CD4-positive, alpha-beta T cell treated with Interleukin-12 subunit alpha and Interleukin-12 subunit beta, for 1 hour (primary cell): ENCODE measurements at regions not wholly inside any gene's neighbourhood (a gene's known extent, or its start where the extent isn't known, plus 50 kb on each side); places are given as distances from the start of the nearest gene placed in this dataset.
"Not testable (repeated sequence)": the region's sequence is repeated elsewhere in the genome, so short reads cannot be mapped to it uniquely, and the experiment has no call there.

ENCODE experiments used
- DNase-seq: peaks from one replicate; pipeline ENCODE4 v3.0.0-alpha.2; 2020

DNA sequence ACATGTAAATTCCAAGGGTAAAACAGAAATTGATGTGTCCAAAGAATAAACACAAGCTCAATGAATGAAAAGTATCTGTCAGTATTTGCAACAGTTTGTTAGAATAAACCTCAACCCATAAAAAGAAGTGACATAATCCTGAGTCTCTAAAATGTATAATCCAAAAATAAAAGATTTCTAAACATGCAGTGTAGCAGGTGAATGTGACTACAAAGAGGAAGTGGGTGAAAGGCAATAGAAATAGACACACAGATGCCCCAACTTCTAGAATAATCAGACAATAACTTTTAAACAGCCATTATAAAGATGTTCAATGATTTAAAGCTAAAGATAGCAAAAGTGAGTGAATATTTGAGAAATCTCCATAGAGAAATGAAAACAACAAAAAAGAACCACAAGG is 1009.2 kb upstream of the GJE1 start:
- no peak for DNase-seq

DNA sequence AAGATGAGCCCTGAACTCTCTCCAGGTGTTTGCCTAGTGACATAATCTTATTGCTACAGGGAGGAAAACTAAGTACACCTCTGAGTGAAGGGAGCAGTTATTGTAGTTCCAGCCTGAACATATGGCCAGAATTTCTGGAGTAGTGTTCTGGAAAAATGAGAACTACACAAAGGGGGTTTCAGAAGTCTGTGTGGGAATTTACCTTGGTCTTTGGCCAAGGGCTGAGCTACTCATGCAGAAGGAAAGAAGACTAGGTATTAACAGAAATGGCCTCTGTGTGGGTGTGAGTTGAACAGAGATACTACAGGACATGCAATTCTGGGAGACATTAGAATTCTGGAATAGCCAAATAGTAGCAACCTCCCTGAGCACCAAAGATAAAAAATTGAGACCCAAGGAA is 1009.7 kb upstream of the GJE1 start:
- DNase-seq, result no peak

DNA sequence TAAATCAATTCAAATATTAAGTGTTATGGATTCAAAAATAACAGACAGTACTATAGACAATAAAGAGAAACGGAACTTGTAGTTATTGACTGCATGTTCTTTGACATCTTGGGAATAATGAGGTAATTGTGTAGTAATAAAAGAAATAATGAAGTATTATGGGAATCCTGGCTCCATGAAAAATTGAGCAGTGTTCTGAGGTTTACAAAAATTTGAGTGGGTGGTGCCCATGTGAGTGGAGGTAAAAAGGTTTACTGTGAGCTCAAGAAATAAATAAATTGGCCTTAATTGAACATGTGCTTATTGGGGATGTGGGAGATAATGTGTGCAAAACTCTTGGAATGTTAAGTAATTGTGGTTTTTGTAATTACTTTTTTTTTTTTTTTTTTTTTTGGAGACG is 1013.7 kb upstream of the GJE1 start:
- DNase-seq, result no peak

DNA sequence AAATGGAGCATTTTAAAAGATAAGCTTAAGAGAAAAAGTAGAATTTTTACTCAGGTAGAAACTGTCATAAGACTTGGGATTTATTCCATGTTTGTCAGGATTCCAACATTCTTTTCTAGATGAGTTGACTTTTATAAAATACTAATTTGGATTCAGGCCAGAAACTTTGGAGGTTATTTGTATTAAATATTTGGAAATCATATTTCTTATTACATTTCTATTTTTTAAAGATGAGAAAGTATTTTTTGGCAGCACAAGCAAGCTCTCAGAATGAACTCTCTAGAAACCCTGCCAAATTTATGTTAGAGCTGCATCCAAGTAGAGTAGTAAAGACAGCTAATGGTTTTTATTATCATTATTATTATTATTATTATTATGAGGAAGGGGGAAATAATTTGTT is 1014.9 kb upstream of the GJE1 start:
- no peak for DNase-seq

DNA sequence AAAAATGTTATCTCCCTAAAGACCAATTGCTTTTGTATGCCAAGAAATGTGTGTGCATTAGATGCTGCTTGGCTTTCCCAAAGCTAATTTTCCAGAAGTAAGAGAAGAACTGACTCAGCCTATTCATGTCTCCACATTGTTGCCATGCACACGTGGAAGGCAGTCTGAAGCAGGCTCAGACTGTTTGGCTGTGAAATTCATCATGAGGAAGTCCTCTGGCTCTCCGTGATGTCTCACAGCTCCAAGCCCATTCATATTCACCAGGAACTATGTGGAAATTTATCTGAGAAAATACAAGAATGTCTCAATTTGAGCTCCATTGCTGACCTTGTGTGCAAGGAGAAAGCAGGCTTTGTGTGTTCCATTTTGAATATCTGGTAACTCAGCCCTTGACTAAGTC is 1022.2 kb upstream of the GJE1 start:
- no peak for DNase-seq

DNA sequence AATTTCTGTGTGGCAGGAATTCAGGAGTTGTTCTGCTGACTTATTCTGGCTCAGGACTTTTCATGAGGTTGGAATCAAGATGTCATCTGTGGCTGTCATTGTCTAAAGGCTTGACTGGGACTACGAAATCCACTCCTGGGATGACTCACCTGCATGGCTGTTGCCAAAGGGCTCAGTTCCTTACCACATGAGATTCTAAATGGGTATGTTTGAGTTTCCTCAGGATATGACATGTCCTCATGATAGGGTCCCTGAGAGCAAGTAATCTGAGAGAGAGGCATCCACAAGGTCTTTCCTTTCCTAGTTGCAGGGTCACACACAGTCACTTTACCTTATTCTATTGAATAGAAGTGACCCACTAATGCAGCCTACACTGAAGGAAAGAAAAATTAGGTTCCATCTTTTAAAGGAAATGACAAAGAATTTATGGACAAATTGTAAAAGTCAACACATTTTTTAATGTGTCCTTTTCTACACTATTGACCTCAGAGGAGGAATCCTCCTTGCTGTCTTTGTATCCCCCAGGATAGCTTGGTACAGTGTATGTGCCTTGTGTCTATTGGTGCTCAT is 1025.0 kb upstream of the GJE1 start:
- DNase-seq, result no peak

DNA sequence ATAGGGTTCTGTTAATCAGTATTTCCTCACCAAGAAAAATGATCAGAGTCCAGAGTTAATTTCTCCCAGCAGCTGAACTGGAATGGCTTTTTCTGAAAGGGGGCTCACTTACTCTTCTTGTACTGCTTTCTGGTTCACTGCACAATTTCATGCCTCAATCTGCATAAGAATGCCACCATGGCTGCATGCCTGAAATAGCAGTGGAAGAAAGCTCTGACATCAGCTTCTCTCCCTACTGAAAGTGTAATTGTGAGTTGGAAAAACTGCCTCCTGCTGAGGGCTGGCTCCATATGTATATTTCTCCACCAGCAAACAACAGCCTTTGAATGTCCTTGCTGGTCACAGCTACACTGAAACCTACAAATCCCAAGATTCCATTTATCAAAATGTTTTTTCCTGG is 1027.2 kb upstream of the GJE1 start:
- no peak for DNase-seq

DNA sequence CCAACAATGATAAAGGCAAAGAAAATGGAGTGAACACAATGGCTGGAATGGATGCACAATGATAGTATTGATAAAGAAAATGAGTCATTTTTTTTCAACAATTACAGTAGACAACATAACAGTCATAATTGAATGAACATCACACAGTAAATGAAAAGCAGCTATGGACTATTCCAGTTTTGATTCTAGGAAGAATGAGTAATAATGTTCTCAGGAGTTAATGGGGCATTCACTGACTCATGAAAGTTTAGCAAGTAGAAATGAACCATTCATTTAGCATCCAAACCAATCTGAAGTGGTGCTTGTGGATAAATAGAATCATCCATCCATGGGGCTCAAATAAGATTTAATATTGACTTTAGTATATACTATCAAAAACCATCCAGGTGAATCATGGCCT is 1029.5 kb upstream of the GJE1 start:
- no peak for DNase-seq

DNA sequence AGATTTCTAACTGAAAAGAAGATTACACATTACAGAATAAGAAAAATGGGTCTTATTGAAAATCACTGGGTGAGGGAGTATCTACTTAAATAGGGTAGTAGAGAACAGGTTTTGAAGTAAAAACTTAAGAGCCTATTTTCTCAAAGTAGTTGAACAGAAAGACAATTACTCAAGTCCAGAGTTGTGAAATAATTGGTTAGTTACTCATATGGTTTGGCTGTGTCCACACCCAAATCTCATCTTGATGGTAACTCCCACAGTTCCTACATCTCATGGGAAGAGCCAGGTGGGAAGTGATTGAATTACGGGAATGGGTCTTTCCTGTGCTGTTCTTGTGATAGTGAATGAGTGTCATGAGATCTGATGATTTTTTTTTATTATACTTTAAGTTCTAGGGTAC is 1035.3 kb upstream of the GJE1 start:
- DNase-seq, result no peak

DNA sequence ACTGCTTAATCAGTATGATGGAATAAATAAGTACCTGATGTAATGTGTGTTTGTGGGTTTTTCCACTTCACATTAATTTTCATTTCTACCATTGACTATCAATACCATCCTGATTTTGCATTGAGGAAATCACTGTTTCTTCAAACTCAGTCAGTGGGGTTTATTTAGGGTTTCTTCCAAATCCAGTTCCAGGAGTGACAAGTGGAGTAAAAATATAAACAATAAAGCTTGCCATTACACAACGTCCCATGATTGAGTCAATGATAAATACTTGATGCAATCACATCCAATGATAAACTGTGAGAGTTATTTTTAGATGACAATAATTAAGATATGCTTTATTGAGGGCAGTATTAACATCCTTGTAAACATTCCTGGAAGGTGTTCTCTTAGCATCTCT is 1037.4 kb upstream of the GJE1 start:
- DNase-seq, result no peak

DNA sequence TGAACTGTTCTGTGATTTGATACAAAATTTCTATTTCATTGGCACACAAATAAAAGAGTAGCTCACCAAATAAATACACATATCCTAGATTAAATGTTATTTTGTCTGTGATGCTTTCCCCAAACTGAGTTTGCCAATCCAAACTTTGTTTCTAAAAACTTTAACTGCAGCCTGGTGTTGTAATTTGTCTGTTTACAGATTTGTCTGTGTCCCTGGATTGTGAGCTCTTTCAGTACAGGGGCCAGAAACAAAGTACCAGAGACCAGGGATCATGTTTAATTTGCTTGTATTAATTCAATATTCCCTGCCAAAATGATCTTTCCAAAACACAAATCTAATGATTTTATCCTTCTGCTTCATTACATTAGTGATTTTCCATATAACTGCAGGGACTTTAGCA is 1044.6 kb upstream of the GJE1 start:
- DNase-seq, result no peak

DNA sequence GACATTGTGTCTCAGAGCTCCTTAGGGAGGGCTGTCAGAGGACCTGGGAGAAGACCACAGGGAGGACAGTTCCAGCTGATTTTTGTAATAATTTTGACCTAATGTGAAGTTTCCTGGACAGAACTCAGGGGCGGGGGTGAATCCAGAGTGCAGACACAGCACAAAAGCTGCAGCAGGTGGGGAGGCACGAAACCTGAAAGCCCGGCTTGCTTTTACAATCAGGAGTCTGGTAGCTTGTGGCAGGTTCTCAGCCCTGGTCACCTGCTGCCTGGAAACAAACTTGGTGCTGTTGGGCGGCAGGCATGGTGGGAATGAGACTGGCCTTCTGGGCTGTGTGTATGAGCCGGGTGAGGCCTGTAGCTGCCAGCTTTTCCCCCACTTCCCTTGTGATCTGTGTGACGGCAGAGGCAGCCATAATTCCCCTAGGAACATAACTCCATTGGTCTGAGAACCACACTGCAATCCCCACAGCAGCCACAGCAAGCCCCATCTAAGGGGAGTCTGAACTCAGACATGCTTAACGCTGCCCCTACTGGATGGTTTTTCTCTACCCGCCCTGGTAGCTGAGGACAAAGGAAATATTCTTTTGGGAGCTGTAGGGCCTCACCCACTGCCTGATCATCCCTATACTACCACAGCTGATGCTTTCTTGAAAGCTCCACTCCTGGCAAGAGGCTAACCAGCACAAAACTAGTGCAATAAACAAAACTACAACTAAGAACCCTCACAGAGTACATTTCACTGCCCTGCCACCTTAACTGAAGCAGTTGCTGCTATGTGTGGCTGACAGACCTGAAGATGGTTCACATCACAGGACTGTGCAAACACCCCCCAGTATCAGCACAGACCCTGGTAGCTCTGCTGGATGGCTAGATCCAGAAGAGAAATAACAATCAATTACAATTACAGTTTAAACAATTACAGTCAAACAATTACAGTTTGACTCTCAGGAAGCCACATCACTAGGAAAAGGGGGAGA is 1055.1 kb upstream of the GJE1 start:
- DNase-seq, result no peak

DNA sequence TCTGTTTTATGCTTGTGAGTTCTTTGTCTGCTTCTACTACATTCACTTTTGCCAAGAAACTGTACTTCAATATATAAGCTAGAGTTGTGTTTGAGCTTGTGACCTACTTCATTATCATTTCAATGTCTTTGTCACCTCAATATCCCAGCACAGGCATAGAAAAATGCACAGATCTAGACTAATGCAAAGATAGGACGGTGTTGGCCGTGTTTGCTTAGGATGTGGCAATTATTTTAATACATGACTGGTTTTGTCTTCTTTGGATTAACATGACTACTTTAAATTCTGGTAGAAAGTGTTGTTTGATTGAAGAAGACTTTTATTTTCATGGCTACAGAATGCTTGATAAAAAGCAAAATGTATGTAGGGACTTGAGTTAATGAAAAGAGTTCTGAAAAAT is 1075.0 kb upstream of the GJE1 start:
- DNase-seq, result no peak

DNA sequence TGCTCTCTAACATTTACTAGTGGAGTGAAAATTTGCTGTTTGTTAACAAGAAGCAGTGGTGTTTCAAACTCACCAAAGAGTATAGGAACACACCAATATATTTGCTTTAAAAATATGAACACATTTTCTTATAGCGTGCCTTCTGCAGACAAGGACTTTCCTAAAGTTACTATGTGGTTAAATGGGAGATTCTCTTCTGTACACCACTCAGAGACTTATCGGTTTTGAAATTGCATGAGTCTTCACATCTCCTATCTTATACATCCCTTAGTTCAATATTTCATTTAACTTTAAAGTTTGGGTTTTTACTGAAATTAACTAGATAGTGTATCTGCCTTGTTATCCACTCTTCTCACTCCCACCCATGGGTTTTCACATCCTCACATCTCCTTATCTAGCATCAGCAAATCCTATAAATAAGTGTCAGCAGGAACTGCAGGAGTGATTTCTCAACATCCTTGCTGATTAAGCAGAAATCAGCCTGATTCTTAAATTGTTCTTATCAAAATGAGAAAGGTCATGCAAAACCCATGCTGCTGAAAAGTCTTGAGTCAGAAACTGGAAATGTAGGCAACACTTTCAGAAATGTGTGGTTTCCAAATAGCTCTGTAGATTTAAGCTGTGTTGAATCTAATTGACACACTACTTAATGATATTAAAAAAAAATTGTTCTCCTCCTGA is 1075.6 kb upstream of the GJE1 start:
- DNase-seq, result no peak

DNA sequence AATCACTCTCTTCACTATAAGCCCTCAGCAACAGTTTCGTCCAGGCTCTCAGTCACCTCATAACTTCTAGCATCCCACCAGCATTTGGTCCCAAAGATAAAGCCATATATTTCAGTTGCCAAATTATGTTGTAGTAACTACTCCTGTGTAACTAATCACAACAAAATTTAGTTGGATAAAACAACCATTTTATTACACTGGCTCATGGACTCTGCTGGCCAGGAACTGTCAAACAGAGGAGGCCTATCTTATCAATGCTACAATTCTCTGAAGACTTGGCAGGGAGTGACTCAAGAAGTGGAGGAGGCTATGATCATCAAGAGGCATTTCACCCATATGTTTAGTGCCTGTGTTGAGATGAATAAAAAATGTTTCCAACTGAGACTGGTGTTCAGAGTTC is 1082.3 kb upstream of the GJE1 start:
- no peak for DNase-seq

DNA sequence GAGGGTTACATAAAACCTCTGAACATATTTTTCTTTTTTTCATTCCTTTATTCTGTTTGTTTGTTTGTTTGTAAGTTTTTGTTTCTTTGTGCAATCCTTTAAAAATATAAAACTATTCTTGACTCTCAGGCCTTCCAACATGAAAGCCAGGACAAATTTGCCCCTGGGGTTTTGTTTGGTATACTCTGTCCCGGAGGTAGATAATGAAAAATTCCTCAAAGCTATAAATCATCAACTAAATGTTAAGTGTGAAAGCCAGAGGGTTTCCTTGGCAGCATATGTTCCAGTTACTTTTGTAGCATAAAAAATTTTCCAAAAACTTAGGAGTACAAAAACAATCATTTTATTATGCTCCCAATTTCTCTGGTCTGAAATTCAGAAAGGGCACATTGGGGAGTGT is 1084.3 kb upstream of the GJE1 start:
- no peak for DNase-seq

DNA sequence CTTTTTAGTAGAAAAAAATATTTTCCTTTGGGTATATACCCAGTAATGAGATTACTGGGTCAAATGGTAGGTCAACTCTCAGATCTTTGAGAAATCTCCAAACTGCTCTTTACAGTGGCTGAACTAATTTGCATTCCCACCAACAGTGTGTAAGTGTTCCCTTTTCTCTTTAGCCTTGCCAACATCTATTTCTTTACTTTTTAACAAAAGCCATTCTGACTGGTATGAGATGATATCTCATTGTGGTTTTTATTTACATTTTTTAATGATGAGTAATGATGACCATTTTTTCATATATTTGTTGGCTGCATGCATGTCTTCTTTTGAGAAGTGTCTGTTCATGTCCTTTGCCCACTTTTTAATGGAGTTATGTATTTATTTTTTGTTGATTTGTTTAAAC is 1086.2 kb upstream of the GJE1 start:
- DNase-seq, result not testable (repeated sequence)

DNA sequence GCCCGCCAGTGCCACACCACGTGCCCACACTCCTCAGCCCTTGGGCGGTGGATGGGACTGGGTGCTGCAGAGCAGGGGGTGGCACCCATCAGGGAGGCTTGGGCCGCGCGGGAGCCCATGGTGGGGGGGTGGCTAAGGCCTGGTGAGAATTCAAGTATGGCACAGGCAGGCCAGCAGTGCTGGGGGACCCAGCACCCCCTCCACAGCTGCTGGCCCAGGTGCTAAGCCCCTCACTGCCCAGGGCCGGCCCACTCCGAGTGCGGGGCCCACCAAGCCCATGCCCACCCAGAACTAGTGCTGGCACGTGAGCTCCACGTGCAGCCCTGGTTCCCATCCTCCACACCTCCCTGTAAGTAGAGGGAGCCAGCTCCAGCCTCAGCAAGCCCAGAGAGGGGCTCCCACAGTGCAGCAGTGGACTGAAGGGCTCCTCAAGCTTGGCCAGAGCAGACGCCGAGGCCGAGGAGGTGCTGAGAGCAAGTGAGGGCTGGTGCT is 1091.1 kb upstream of the GJE1 start:
- no peak for DNase-seq

DNA sequence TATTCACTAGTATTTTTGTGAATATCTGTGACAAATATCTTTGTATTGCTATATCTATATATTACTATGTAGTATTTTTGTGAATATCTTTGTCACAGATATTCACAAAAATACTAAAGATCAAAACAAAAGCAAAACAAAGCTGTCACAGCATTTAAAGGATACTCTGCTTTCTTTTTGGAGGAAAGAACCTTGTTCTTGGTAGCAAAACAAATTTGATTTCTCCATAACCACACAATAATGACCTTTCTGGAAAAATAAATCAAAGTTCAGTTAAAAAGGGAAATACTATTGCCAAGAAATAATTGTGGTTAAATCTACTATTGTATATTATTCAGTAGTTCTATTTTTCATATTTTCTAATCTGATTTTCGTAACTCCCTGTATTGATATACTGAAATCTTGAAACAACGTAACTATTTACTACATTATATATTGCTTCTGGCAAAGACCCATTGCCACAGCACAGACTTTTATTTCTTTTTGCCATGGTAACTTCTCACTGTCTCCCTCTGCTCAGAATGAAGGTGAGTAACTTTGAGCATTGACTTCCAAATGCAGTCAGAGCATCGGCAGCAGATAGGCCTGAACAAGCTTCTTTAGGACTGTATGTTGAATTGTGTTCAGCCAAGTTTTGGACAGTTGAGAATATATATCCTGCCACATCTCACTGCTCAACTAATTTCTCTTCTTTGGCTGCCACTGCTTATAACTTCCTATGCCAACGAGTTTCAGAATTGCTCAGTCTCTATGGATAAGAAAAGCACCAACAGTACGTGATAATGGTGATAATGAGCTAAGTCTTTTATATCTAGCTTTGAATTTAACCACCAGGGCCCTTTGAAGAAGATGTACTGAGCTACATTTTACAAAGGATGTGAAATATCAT is 1097.2 kb upstream of the GJE1 start:
- DNase-seq, result no peak

DNA sequence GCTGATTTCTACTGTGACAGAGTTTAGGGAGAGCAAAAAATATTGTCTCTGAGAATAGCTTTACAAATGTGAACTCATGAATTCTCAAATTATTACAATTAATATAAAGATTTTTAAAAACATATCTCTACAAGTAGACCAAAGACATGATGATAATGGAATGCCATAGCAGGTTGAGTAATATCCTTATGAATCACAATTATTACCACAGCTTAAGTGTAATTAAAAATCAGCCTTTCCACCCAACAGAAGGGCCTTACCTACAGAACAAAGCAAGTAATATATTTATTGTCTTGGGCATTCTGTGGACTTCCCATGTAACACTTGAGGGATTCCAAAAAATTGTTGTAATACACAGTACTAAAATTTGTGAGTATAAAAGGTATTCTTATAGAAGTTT is 1099.6 kb upstream of the GJE1 start:
- no peak for DNase-seq

DNA sequence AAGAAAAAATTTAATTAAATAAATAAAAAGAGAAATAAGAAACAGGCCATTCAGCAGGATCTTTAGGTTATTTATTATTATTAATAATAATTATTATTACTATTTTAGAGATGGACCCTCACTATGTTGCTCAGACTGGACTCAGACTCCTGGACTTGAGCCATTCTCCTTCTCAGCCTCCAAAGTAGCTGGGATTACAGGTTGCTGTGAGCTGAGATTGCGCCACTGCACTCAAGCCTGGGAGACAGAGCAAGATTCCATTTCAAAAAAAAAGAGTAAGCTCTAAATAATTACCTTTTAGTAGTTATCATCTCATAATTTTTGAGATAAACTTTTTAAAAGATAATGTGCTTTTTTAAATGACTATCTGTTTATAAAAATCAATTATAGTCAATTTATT is 1102.8 kb upstream of the GJE1 start:
- DNase-seq, result no peak

DNA sequence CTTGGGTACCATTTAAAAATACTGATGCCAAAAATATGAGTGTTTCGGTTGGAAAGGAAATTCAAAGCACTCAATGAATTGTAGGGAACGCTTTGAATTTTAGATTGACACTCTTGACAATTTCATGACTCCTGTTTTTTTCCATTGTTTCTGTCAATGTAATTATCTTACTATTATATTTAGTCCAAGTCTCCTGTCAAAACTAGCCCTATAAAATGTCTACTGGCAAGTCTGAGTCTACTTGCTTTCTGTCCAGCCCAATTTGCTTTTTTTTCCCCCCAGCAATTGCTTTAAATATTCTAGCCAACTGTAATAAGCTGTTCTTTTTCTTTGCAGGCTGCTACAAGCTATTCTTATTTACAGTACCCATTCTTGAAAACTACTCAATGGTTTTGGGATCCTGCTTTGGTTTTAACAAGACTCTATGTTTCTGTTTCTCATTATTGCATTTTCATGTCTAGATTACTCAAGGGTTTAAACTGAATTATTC is 1103.9 kb upstream of the GJE1 start:
- DNase-seq, result no peak

DNA sequence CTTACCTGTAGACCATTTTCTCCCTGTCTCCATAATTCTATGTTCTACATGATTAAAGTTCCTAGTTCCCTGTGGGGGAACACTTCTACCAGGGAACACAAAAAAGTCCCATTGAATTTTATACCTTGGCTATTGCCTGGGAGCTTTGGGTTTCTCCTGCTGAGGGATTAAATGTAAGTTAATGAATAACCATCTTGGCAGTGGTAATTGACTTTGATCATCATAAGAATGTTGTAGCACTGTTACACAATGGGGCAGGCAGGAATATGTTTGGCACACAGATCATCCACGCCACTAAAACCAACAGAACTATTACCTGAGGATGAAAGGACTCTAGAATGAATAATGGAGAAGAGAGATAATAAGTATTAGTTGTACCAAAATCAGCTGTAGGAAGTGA is 1106.2 kb upstream of the GJE1 start:
- no peak for DNase-seq
